H9 (cell line): ENCODE measurements at regions not wholly inside any gene's neighbourhood (a gene's known extent, or its start where the extent isn't known, plus 50 kb on each side); places are given as distances from the start of the nearest gene placed in this dataset.
"Not testable (repeated sequence)": the region's sequence is repeated elsewhere in the genome, so short reads cannot be mapped to it uniquely, and the experiment has no call there.

ENCODE experiments used
- DNase-seq: peaks from one replicate; pipeline ENCODE4 v3.0.0-alpha.2; 2017
- H2AFZ ChIP-seq: one replicate; pipeline ENCODE4 v1.6.1; 2013; ENCODE audit warnings: mild to moderate bottlenecking, low read length, control low read depth, moderate library complexity
- H2AK5ac ChIP-seq: 2 replicates; pipeline ENCODE4 v1.6.1; 2013; ENCODE audit warnings: low read length, control low read depth, mixed read lengths; ENCODE audit not compliant: insufficient read length
- H2BK120ac ChIP-seq: one replicate; pipeline ENCODE4 v1.6.1; 2013; ENCODE audit warnings: low read depth, mild to moderate bottlenecking, low read length, control low read depth, inconsistent platforms; ENCODE audit not compliant: poor library complexity, severe bottlenecking
- H2BK12ac ChIP-seq: 2 replicates; pipeline ENCODE4 v1.6.1; 2013; ENCODE audit warnings: low read length, control low read depth, mixed read lengths, low read depth; ENCODE audit not compliant: insufficient read length
- H2BK15ac ChIP-seq: 2 replicates; pipeline ENCODE4 v1.6.1; 2013; ENCODE audit warnings: low read depth, low read length, control low read depth
- H2BK20ac ChIP-seq: one replicate; pipeline ENCODE4 v1.6.1; 2013; ENCODE audit warnings: low read depth, mild to moderate bottlenecking, low read length, control low read depth, inconsistent platforms; ENCODE audit not compliant: poor library complexity, severe bottlenecking
- H2BK5ac ChIP-seq: 2 replicates; pipeline ENCODE4 v1.6.1; 2013; ENCODE audit warnings: low read length, control low read depth, mixed read lengths; ENCODE audit not compliant: insufficient read length
- H3K14ac ChIP-seq: 2 replicates; pipeline ENCODE4 v1.6.1; 2013; ENCODE audit warnings: low read length, control low read depth; ENCODE audit not compliant: insufficient read depth
- H3K18ac ChIP-seq: 2 replicates; pipeline ENCODE4 v1.6.1; 2013; ENCODE audit warnings: low read depth, mild to moderate bottlenecking, mixed read lengths, low read length, control low read depth; ENCODE audit not compliant: insufficient read length
- H3K23ac ChIP-seq: 2 replicates; pipeline ENCODE4 v1.6.1; 2013; ENCODE audit warnings: low read length, control low read depth, mixed read lengths, low read depth; ENCODE audit not compliant: insufficient read length
- H3K23me2 ChIP-seq: 2 replicates; pipeline ENCODE4 v1.6.1; 2013; ENCODE audit warnings: low read depth, mild to moderate bottlenecking, mixed read lengths, low read length, control low read depth; ENCODE audit not compliant: insufficient read length, poor library complexity, severe bottlenecking
- H3K27ac ChIP-seq: 2 replicates; pipeline ENCODE4 v1.5.1; 2013; ENCODE audit warnings: low read length, control low read depth, mixed read lengths, low read depth; ENCODE audit not compliant: insufficient read length
- H3K27me3 ChIP-seq: 2 replicates; pipeline ENCODE4 v1.6.1; 2013; ENCODE audit warnings: low read length, control low read depth, inconsistent platforms; ENCODE audit not compliant: insufficient read depth
- H3K4ac ChIP-seq: 2 replicates; pipeline ENCODE4 v1.6.1; 2013; ENCODE audit warnings: low read depth, mild to moderate bottlenecking, control low read depth, inconsistent platforms, low read length, moderate library complexity
- H3K4me1 ChIP-seq: 2 replicates; pipeline ENCODE4 v1.6.1; 2013; ENCODE audit warnings: low read length, control low read depth, inconsistent platforms; ENCODE audit not compliant: insufficient read depth
- H3K4me2 ChIP-seq: 2 replicates; pipeline ENCODE4 v1.6.1; 2013; ENCODE audit warnings: low read length, control low read depth, mixed read lengths; ENCODE audit not compliant: insufficient read length, insufficient read depth
- H3K56ac ChIP-seq: 2 replicates; pipeline ENCODE4 v1.6.1; 2013; ENCODE audit warnings: low read depth, mild to moderate bottlenecking, mixed read lengths, low read length, control low read depth; ENCODE audit not compliant: insufficient read length
- H3K79me1 ChIP-seq: 2 replicates; pipeline ENCODE4 v1.6.1; 2013; ENCODE audit warnings: low read depth, mild to moderate bottlenecking, moderate library complexity, low read length, control low read depth, inconsistent platforms; ENCODE audit not compliant: insufficient read depth, poor library complexity, severe bottlenecking
- H3K79me2 ChIP-seq: 2 replicates; pipeline ENCODE4 v1.6.1; 2013; ENCODE audit warnings: low read length, control low read depth, inconsistent platforms; ENCODE audit not compliant: insufficient read depth
- H3K9ac ChIP-seq: 2 replicates; pipeline ENCODE4 v1.6.1; 2013; ENCODE audit warnings: low read length, control low read depth, mixed read lengths; ENCODE audit not compliant: insufficient read length; ENCODE audit errors: extremely low read depth
- H3K9me3 ChIP-seq: one replicate; pipeline ENCODE4 v1.6.1; 2013; ENCODE audit warnings: low read depth, low read length, inconsistent platforms; ENCODE audit not compliant: control insufficient read depth
- H3T11ph ChIP-seq: one replicate; pipeline ENCODE4 v1.6.1; 2013; ENCODE audit warnings: mild to moderate bottlenecking, low read length, control low read depth, inconsistent platforms
- H4K20me1 ChIP-seq: one replicate; pipeline ENCODE4 v1.6.1; 2013; ENCODE audit not compliant: control insufficient read depth, insufficient read length, insufficient read depth
- H4K5ac ChIP-seq: 2 replicates; pipeline ENCODE4 v1.6.1; 2013; ENCODE audit warnings: low read depth, mild to moderate bottlenecking, mixed read lengths, low read length, control low read depth; ENCODE audit not compliant: insufficient read length
- H4K8ac ChIP-seq: replicated peaks from 2 replicates; pipeline ENCODE4 v1.6.1; 2013; ENCODE audit warnings: low read length, control low read depth, mixed read lengths, low read depth; ENCODE audit not compliant: insufficient read length
- H4K91ac ChIP-seq: 2 replicates; pipeline ENCODE4 v1.6.1; 2013; ENCODE audit warnings: low read depth, mild to moderate bottlenecking, moderate library complexity, mixed read lengths, low read length, control low read depth; ENCODE audit not compliant: insufficient read length
- H3K27ac Mint-ChIP-seq, 3 experiments: 2 replicates in 2 of 3; 3 replicates in 1 of 3; pipeline ENCODE4 v1.8.0; 2020 to 2021; ENCODE audit warnings: mixed read lengths in 3 of 3, mild to moderate bottlenecking in 1 of 3, moderate library complexity in 1 of 3
- H3K27me3 Mint-ChIP-seq: 2 replicates; pipeline ENCODE4 v1.8.0; 2021; ENCODE audit warnings: low read depth, mild to moderate bottlenecking, moderate library complexity, mixed read lengths
- H3K36me3 Mint-ChIP-seq, 3 experiments: 2 replicates in 2 of 3; 3 replicates in 1 of 3; pipeline ENCODE4 v1.8.0; 2020 to 2021; ENCODE audit warnings: low read depth in 3 of 3, mixed read lengths in 3 of 3; ENCODE audit not compliant: insufficient read depth in 1 of 3
- H3K4me1 Mint-ChIP-seq, 2 experiments: 2 replicates each; pipeline ENCODE4 v1.8.0; 2020; ENCODE audit warnings: mixed read lengths in 2 of 2
- H3K4me3 Mint-ChIP-seq, 2 experiments: 2 replicates in 1 of 2; 3 replicates in 1 of 2; pipeline ENCODE4 v1.8.0; 2020 to 2021; ENCODE audit warnings: mild to moderate bottlenecking in 2 of 2, mixed read lengths in 2 of 2, moderate library complexity in 1 of 2
- H3K9me3 Mint-ChIP-seq, 2 experiments: 2 replicates in 1 of 2; 3 replicates in 1 of 2; pipeline ENCODE4 v1.8.0; 2020; ENCODE audit warnings: mild to moderate bottlenecking in 2 of 2, mixed read lengths in 2 of 2, moderate library complexity in 1 of 2
- WGBS: extraction: QIAGEN DNeasy Blood & Tissue Kit; methylation state at CpG from one replicate; pipeline ENCODE4 v1.1.7; 2013; ENCODE audit warnings: missing lambda C conversion rate, low lambda C conversion rate, mixed read lengths; ENCODE audit not compliant: insufficient read length; ENCODE audit errors: extremely low coverage; 5-methylcytosine and 5-hydroxymethylcytosine counted together
- TF ChIP-seq, protein P1 (sequence below): fragments of 200-600 bp; sonication (generic); conservative IDR thresholded peaks from 3 replicates; pipeline ENCODE4 v1.8.0; 2021; ENCODE audit warnings: antibody characterized with exemption, mild to moderate bottlenecking

DNA sequence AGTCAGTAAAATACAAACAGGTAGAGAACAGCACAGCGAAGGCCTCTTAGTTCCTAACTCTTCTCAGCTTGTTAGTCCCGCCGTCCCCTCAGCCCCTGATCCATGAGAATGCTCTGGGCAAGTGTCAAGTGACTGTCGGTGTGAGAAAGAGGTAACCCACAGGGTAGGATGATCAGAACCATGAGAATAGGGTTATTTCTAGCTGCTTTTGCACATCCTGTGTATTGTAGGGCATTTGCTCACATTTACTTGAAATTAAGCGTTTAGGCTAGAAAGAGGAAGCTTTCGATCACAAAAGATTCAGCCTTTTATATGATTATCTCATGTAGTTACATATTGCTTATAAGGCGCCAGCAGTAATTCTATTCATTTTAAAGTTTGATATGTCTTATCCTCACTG, 103.0 kb upstream of the PDE10A start:
- Histone ChIP-seq H3K79me1 (no peaks in the 10 kb centered on the region), H2BK5ac (no peak overlapping the region), H4K20me1 (no peaks in the 10 kb centered on the region), H4K91ac (no peak overlapping the region), H3K27ac (no peak overlapping the region), H3K56ac (no peak overlapping the region), H3K9ac (no peak overlapping the region), H3K23ac (no peak overlapping the region), H4K8ac (no peak overlapping the region), H3K23me2 (no peaks in the 10 kb centered on the region), H2BK15ac (no peak overlapping the region), H2AK5ac (no peak overlapping the region), H3K14ac (no peak overlapping the region), H2BK12ac (no peak overlapping the region), H3T11ph (no peak overlapping the region), H2AFZ (no peak overlapping the region), H3K4ac (no peak overlapping the region), H3K4me1 (no peaks in the 10 kb centered on the region), H4K5ac (no peak overlapping the region), H3K4me2 (no peak overlapping the region), H3K18ac (no peak overlapping the region), H3K27me3 (0 out of 2 replicates have a peak, but pooled peaks cover 2% of the 10 kb centered on the region), H3K9me3 (no peaks in the 10 kb centered on the region), H2BK120ac (no peak overlapping the region), H2BK20ac (no peak overlapping the region), H3K79me2 (no peaks in the 10 kb centered on the region)
- no CpG with 5 or more reads among the region's 7 CpGs for WGBS
- peaks cover 0 to 2% (median 0%) of the 10 kb centered on the region in 3 experiments; a peak in 2 of 7 replicates for H3K36me3 Mint-ChIP-seq
- TF ChIP-seq, protein P1, sequence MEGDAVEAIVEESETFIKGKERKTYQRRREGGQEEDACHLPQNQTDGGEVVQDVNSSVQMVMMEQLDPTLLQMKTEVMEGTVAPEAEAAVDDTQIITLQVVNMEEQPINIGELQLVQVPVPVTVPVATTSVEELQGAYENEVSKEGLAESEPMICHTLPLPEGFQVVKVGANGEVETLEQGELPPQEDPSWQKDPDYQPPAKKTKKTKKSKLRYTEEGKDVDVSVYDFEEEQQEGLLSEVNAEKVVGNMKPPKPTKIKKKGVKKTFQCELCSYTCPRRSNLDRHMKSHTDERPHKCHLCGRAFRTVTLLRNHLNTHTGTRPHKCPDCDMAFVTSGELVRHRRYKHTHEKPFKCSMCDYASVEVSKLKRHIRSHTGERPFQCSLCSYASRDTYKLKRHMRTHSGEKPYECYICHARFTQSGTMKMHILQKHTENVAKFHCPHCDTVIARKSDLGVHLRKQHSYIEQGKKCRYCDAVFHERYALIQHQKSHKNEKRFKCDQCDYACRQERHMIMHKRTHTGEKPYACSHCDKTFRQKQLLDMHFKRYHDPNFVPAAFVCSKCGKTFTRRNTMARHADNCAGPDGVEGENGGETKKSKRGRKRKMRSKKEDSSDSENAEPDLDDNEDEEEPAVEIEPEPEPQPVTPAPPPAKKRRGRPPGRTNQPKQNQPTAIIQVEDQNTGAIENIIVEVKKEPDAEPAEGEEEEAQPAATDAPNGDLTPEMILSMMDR: no peak
- no peak overlapping the region for H3K4me3 Mint-ChIP-seq
- H3K27me3 Mint-ChIP-seq: peaks cover 26% of the 10 kb centered on the region
- no peaks in the 10 kb centered on the region for H3K9me3 Mint-ChIP-seq
- H3K4me1 Mint-ChIP-seq: no peaks in the 10 kb centered on the region; a peak in 1 of 4 replicates
- H3K27ac Mint-ChIP-seq: no peak overlapping the region
- no peak for DNase-seq

DNA sequence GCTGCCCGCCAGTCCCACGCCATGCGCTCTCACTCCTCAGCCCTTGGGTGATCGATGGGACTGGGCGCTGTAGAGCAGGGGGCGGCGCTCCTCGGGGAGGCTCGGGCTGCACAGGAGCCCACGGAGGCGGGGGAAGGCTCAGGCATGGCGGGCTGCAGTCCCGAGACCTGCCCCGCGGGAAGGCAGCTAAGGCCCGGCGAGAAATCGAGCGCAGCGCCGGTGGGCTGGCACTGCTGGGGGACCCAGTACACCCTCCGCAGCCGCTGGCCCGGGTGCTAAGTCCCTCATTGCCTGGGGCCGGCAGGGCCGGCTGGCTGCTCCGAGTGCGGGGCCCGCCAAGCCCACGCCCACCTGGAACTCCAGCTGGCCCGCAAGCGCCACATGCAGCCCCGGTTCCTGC, 102.2 kb upstream of the PDE10A start:
- H3K4me2 ChIP-seq: not testable (repeated sequence)

More for the DNA sequence above, 102.2 kb upstream of the PDE10A start:
- H3K4me3 Mint-ChIP-seq, H3K79me1 ChIP-seq, H4K91ac ChIP-seq, H2BK5ac ChIP-seq, H3K36me3 Mint-ChIP-seq, H3K9me3 ChIP-seq, H2BK15ac ChIP-seq, H3K27me3 ChIP-seq, H3K4me1 Mint-ChIP-seq, DNase-seq, H3K79me2 ChIP-seq, H2AK5ac ChIP-seq, H4K5ac ChIP-seq, H4K8ac ChIP-seq, H4K20me1 ChIP-seq, H3K9me3 Mint-ChIP-seq, H2AFZ ChIP-seq, H3K14ac ChIP-seq, H3K4ac ChIP-seq, H2BK12ac ChIP-seq, H3K27ac ChIP-seq, H3K56ac ChIP-seq, H2BK20ac ChIP-seq, H2BK120ac ChIP-seq, H3T11ph ChIP-seq, H3K9ac ChIP-seq, H3K18ac ChIP-seq, H3K27ac Mint-ChIP-seq, H3K23ac ChIP-seq, H3K4me1 ChIP-seq, H3K23me2 ChIP-seq: not testable (repeated sequence)
- WGBS: no CpG with 5 or more reads among the region's 33 CpGs
- peaks cover 19% of the 10 kb centered on the region for H3K27me3 Mint-ChIP-seq
